ENCODE measurements at regions not wholly inside any gene's neighbourhood (a gene's known extent, or its start where the extent isn't known, plus 50 kb on each side); places are given as distances from the start of the nearest gene placed in this dataset.
"Not testable (repeated sequence)": the region's sequence is repeated elsewhere in the genome, so short reads cannot be mapped to it uniquely, and the experiment has no call there.

GRCh38 chr2:63740943-63741342 is 100.8 kb upstream of the UGP2 start:
- no peak for DNase-seq

- no peak for DNase-seq
Measured at GRCh38 chr2:63741884-63742579, 99.7 kb upstream of the UGP2 start.

- DNase-seq, result no peak
Measured at GRCh38 chr2:63742580-63742976, 99.1 kb upstream of the UGP2 start.

GRCh38 chr2:63743170-63743981 is 98.3 kb upstream of the UGP2 start:
- DNase-seq, result no peak

GRCh38 chr2:63743982-63744966 is 97.4 kb upstream of the UGP2 start:
- no peak for DNase-seq

- not testable (repeated sequence) for DNase-seq
Measured at GRCh38 chr2:63746548-63746947, 95.1 kb upstream of the UGP2 start.

- DNase-seq, result no peak
Measured at GRCh38 chr2:63751901-63752300, 89.8 kb upstream of the UGP2 start.

GRCh38 chr2:63755216-63755615 is 86.5 kb upstream of the UGP2 start:
- DNase-seq, result no peak

GRCh38 chr2:63755965-63756364 is 85.7 kb upstream of the UGP2 start:
- no peak for DNase-seq

- no peak for DNase-seq
Measured at GRCh38 chr2:63763391-63763941, 78.2 kb upstream of the UGP2 start.

- no peak for DNase-seq
Measured at GRCh38 chr2:63764630-63765029, 77.1 kb upstream of the UGP2 start.

GRCh38 chr2:63765117-63765516 is 76.6 kb upstream of the UGP2 start:
- no peak for DNase-seq

- DNase-seq, result no peak
Measured at GRCh38 chr2:63767307-63767706, 74.4 kb upstream of the UGP2 start.

GRCh38 chr2:63768051-63768450 is 73.6 kb upstream of the UGP2 start:
- no peak for DNase-seq

GRCh38 chr2:63769915-63770314 is 71.8 kb upstream of the UGP2 start:
- DNase-seq, result no peak

GRCh38 chr2:63772061-63772460 is 69.6 kb upstream of the UGP2 start:
- no peak for DNase-seq

- no peak for DNase-seq
Measured at GRCh38 chr2:63775191-63775590, 66.5 kb upstream of the UGP2 start.

GRCh38 chr2:63776382-63776781 is 65.3 kb upstream of the UGP2 start:
- no peak for DNase-seq

GRCh38 chr2:63777816-63778215 is 63.9 kb upstream of the UGP2 start:
- DNase-seq, result no peak

GRCh38 chr2:63778391-63778790 is 63.3 kb upstream of the UGP2 start:
- no peak for DNase-seq

GRCh38 chr2:63780518-63781155 is 61.1 kb upstream of the UGP2 start:
- no peak for DNase-seq

GRCh38 chr2:63784461-63784860 is 57.2 kb upstream of the UGP2 start:
- DNase-seq, result no peak

Measured in Kasumi-1 (cell line).